HG03135 (cell line): ENCODE measurements at regions not wholly inside any gene's neighbourhood (a gene's known extent, or its start where the extent isn't known, plus 50 kb on each side); places are given as distances from the start of the nearest gene placed in this dataset.

Experiments used
- ATAC-seq: cut with Tn5 transposase; IDR thresholded peaks from one replicate; pipeline ENCODE4 v1.9.1; 2021; ENCODE audit warnings: mild to moderate bottlenecking, moderate library complexity; ENCODE audit not compliant: unreplicated experiment

- ATAC-seq: no peak
Observed at GRCh38 chr13:79267560-79267959, 138.5 kb downstream of the RBM26 start.

DNA sequence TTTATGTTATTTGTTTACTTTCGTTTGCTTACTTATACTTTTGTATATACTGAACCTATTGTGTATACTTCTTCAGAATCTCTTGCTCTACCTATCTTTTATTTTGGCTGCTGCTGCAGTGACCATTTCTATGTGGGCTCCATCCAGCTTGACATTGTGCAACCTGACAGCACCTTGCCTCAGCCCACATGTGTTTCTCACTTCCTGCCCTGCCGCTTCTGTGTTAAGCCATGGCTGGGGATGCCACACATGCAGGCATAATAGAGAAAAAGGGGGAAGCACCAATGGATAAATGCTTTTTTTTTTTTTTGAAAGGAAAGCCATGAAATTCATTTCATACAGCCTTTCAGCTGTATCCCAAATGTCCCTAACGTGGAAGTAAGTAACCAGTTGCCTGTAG lies 147.6 kb downstream of the RBM26 start:
- ATAC-seq: peak; percentile 57

GRCh38 chr13:79246578-79246949 lies 159.5 kb downstream of the RBM26 start:
- no peak for ATAC-seq

GRCh38 chr13:79245937-79246577 lies 160.0 kb downstream of the RBM26 start:
- peak; percentile 68 for ATAC-seq

DNA sequence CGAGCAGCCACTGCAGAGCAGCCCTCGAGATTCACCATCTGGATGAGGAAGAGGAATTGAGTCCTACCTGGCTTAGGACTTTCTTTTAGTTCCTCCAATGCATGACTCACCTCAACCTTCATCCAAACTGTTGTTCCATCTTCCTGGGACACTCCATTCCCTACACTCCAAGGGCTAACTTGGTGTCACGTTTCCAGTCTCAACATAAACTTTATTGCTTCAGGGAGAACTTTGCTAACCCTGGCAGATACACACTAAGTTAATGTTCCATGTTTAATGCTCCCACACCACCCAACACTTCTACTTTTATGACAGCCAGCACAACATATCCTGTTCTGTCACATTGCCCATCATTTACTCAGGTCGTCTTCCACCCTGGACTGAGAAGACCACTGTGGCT lies 164.4 kb downstream of the RBM26 start:
- no peak for ATAC-seq

DNA sequence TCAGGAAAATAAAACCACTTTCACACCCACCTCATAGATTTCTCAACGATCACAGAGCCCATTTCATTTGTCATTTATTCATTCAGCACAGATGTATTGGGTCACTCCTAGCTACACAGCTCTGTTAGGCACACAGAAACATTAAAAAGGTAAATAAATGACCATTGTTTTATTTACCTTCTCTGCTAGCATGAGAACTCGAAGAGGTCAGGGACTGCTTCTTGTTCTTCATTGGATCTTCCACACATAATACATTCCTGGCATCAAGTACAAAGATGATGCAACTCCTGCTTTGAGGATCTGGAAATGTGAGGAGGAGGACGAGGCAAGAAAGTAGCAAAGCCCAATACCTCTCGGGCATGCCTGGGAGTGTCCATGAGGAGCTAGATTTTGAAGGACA lies 168.1 kb downstream of the RBM26 start:
- no peak for ATAC-seq

DNA sequence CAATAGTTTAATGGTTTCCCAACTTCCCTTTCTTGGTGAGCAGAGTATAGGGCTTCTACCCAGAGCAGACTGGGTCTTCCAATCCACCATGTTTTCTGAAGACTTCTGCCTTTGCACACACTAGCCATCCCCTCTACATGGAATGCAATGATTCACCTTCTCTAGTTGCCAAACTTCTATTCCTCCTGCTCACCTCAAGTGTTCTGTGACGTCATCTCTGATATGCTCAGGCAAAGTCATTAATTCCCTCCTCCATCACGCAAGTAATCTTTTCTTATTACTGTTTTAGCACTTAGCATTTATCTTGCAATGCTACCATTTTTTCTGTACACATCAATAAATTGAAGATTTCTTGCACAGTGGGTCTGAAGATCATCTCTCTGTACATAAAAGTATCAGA lies 174.2 kb downstream of the RBM26 start:
- ATAC-seq: no peak

GRCh38 chr13:79229761-79230160 lies 176.3 kb downstream of the RBM26 start:
- no peak for ATAC-seq

DNA sequence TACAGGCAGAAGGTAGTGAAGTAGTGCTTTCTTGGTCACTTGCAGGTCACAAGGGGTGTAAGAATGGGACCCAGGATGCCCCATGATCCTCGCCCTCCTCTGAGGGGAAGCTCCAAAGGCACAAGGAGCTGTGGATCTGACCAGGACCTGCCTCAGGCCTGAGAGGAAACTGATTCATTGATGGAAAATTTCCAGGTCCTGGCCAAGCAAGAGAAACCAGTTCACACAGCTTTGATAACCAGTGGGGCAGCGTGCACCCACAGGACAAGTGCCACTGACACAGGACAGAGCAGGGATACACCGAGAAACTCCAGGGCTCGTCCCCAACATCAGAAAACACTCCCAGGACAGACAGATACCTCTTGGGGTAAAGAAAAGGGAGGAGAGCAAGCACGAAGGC lies 177.1 kb downstream of the RBM26 start:
- ATAC-seq: no peak

DNA sequence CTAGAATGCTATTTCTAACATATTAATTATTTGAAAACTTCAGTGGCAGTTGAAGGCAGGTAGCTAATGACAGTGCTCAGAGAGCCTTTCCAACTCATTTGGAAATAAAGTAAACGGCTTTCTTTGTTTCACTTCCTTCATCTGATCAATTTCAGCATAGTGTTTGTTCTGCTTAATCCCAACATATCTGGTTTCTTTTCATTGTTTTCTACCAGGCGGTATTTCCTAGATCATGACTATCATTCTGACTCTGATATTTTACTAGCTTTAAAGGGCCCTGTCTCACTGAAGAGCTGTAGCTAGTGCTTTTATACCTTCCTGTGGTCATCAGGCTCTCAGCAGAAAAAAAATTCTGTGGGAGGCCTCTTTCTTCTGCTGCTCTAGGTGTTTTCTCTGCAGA lies 178.6 kb downstream of the RBM26 start:
- ATAC-seq: peak; percentile 90

- peak; percentile 13 for ATAC-seq
Observed at GRCh38 chr13:79226938-79227337, 179.1 kb downstream of the RBM26 start.

DNA sequence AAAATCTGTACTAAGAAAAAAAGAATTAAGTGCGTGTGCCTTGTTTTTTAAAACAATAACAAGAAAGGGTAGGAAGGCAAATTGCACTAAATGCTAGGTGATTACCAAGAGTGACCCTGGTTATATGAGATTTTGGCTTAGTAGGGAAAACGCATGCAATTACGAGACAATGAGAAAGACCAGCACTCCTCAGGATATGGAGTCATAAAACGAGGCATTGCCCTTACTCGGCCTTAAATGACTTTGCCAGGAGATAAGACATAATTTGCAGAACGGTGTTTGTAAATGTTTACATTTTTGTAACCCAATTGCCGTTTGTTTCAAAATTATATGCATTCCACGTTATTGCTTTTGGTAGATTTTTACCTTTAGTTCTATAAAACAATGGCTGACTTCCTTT lies 179.8 kb downstream of the RBM26 start:
- ATAC-seq: no peak

GRCh38 chr13:79225487-79226232 lies 180.4 kb downstream of the RBM26 start:
- no peak for ATAC-seq

- ATAC-seq: no peak
Observed at GRCh38 chr13:79222427-79223205, 183.4 kb downstream of the RBM26 start.

DNA sequence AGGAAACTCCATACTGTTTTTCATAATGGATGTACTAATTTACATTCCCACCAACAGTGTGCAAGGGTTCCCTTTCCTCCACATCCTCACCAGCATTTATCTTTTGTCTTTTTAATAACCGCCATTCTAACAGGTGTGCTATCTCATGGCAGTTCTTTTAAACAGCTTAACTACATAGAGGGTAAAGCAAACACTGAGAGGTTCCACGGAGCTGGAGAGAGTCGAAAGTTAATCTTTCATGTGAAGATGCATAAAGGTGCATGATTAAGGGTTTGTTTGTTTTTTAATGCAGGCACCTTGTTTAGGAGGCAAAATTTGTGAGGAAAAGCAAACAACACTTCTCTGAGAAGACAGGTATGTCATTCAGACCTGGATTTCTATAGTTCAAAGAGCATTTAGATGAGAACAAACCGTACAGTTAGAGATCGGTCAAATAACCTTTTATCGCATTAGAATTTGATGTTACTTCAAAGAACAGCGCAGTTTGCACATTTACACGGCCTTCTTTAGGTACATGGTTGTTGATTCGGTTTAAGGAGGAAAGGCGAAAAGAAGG lies 193.9 kb downstream of the RBM26 start:
- no peak for ATAC-seq

DNA sequence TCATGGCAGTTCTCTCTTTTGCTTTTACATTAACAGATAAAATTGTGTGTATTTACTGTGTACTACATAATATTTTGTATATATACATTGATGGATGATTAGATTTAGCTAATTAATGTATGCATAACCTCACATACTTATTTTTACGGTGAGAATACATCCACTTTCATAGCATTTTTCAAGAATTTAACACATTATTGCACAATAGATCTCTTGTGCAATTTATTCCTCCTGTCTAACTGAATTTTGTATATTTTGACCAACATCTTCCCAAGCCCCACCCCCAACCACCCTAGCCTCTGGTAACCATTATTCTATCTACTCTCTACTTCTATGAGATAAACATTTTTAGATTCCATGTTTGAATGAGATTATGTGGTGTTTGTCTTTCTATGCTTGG lies 194.7 kb downstream of the RBM26 start:
- no peak for ATAC-seq

- no peak for ATAC-seq
Observed at GRCh38 chr13:79197933-79198332, 208.1 kb downstream of the RBM26 start.

GRCh38 chr13:79196843-79197242 lies 209.2 kb downstream of the RBM26 start:
- ATAC-seq: no peak

DNA sequence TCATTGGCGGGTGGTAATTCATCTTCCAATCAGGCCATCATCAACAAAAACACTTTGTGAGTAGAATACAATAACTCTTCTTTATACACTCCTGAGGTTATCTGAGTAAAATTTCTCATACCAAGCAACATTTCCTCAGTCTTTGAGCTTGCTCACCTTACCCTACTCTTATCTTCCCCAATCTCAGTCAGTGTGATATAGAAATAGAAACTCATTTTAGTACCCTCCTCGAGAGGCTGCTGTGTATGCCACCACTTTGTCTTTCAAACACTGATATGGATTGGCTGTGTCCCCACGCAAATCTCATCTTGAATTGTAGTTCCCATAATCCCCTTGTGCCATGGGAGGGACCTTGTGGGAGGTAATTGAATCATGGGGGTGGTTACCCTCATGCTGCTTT lies 209.7 kb downstream of the RBM26 start:
- no peak for ATAC-seq

GRCh38 chr13:79194727-79195126 lies 211.3 kb downstream of the RBM26 start:
- peak; percentile 42 for ATAC-seq

DNA sequence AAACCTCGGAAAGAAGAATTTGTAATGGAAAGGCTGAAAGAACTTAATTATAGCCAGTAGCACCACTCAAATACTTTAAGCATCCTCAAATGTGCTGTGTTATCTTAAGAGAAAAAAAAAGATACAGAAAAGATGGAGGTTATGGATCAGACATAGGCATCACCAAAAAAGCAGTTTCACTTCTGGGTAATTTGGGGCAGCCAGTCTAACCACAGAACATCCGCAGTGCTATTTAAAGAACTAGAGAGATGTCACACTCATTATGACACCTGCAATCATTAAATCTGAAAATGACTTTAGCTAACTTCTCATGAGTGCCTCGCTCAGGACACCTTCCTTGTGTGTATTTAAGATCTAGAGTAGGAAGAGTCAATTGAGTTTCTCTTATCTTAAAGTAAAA lies 211.8 kb downstream of the RBM26 start:
- ATAC-seq: peak; percentile 95

GRCh38 chr13:79191501-79191900 lies 214.6 kb downstream of the RBM26 start:
- no peak for ATAC-seq
